BE2C (cell line): ENCODE measurements at regions not wholly inside any gene's neighbourhood (a gene's known extent, or its start where the extent isn't known, plus 50 kb on each side); places are given as distances from the start of the nearest gene placed in this dataset.
"Not testable (repeated sequence)": the region's sequence is repeated elsewhere in the genome, so short reads cannot be mapped to it uniquely, and the experiment has no call there.

Source experiments
- DNase-seq: peaks from one replicate; pipeline ENCODE4 v3.0.0-alpha.2; 2020
- H3K27me3 ChIP-seq: fragments of 250-450 bp; sonication (Bioruptor Pico); 2 replicates; pipeline ENCODE4 v1.5.1; 2020; ENCODE audit warnings: mild to moderate bottlenecking
- H3K36me3 ChIP-seq: fragments of 250-450 bp; sonication (Bioruptor Pico); 2 replicates; pipeline ENCODE4 v1.5.1; 2020; ENCODE audit warnings: mild to moderate bottlenecking
- H3K4me1 ChIP-seq: fragments of 250-450 bp; sonication (Bioruptor Pico); 2 replicates; pipeline ENCODE4 v1.5.1; 2020
- H3K4me3 ChIP-seq: 2 replicates; pipeline ENCODE4 v1.5.1; 2011; ENCODE audit warnings: low read depth, low read length
- H3K9me3 ChIP-seq: fragments of 250-450 bp; sonication (Bioruptor Pico); 2 replicates; pipeline ENCODE4 v1.5.1; 2020

GRCh38 chr16:32202585-32202984 lies 50.5 kb upstream of the TP53TG3D start:
- H3K27me3 ChIP-seq, H3K36me3 ChIP-seq, DNase-seq, H3K9me3 ChIP-seq, H3K4me1 ChIP-seq, H3K4me3 ChIP-seq: not testable (repeated sequence)
